Right lung (tissue), 2 donors: ENCODE measurements at regions not wholly inside any gene's neighbourhood (a gene's known extent, or its start where the extent isn't known, plus 50 kb on each side); places are given as distances from the start of the nearest gene placed in this dataset.
"Not testable (repeated sequence)": the region's sequence is repeated elsewhere in the genome, so short reads cannot be mapped to it uniquely, and the experiment has no call there.

ENCODE experiments used
- DNase-seq, 2 donors: peaks; one replicate each; pipeline ENCODE4 v3.0.0-alpha.2; 2013

DNA sequence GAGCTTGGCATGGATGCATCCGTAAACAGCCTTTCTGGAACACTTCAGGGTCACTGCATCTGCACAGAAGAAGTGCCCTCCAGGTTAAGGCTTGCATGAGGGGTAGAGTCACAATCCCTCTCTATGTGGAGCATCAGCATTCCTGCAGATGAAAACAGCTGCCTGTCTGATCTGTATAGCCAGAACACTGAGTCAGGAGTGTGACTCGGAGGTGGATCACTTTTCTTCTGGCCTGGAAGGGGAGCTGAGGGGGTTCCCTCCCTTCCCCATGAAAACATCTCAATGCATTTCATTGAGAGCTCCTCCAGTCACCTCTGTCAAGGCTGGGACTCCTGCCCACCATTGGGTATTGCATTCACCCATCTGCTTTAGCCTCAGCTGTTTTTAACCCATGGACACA, 72.5 kb upstream of the SERPINE2 start:
- no peak for DNase-seq

GRCh38 chr2:224110811-224111210, 71.7 kb upstream of the SERPINE2 start:
- DNase-seq, result no peak

- DNase-seq, result no peak
Observed at GRCh38 chr2:224109751-224110150, 70.7 kb upstream of the SERPINE2 start.

GRCh38 chr2:224106794-224107193, 67.7 kb upstream of the SERPINE2 start:
- no peak for DNase-seq

GRCh38 chr2:224104668-224105386, 65.7 kb upstream of the SERPINE2 start:
- no peak for DNase-seq

DNA sequence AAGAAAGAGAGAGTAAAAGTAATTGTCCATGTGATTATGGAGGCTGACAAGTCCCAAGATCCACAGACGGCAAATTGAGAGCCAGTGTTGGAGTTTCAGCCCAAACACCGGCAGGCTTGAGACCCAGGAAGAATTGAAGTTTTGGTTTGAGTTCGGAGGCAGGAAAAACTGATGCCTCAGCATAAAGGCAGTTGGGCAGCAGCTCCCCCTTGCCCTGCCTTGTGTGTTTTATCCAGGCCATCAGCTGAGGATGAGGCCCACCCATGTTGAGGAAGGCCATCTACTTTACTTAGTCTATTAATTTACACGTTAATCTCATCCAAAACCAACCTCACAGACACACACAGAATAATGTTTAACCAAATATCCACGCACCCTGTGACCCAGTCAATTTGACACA, 64.6 kb upstream of the SERPINE2 start:
- DNase-seq, result no peak

GRCh38 chr2:224102991-224103390, 63.9 kb upstream of the SERPINE2 start:
- DNase-seq, result peak in 1 of 2 donors; percentile 23

GRCh38 chr2:224101820-224102630, 62.9 kb upstream of the SERPINE2 start:
- no peak for DNase-seq

DNA sequence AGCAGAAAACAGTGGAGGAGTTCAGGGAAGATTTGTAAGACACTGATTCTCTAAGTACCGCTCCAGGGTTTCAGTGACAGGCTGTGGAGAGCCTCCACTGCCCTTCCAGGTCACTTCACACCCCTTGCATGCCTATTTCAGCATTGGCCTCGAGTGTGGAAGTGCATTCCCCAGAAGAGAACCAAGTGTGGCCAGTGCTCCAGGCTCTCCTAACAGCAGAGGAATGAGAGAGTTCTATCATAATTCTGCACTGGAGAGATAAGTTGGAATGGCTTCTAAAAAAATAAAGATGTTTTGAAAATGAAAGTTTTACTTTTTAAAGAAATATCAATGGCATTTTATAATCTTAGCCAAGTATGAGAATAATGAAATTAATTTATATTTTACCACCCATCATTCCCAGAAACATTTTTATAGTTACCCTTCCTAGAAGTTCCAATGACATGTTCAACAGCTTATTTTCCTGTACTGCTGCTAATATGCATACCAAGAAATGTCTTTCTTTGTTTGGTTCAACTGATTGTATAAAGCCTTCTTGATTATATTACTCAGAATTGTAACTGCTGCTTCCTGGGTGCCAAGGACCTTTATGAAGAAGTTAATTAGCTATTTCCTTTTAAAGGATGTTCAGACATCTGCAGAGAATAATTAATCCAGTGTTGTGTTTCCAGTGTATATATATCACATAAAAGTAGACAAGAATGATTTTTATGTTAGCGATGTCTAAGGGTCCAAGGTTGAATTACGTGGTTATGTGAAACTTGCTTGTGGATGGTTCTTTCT, 61.0 kb upstream of the SERPINE2 start:
- DNase-seq, result no peak

- DNase-seq, result peak; percentile 34 to 40
Observed at GRCh38 chr2:224098481-224099230, 59.6 kb upstream of the SERPINE2 start.

DNA sequence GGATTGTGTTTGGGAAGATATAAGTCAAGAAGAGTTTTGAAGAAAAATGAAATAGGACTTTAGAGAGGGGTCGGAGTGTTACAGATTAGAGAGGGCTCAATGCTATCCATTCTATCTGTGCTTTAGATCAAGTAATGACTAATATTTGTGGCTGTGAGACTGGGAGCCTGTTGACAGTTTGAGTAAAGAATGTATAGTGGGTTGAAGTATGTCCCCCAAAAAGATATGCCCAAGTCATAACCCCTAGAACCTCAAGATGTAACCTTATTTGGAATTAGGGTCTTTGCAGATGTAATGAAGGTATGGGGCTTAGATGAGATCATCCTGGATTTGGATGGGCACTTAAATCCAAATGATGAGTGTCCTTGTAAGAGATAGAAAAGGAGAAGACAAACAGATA, 55.3 kb upstream of the SERPINE2 start:
- no peak for DNase-seq

- DNase-seq, result not testable (repeated sequence)
Observed at GRCh38 chr2:224091671-224092070, 52.6 kb upstream of the SERPINE2 start.

DNA sequence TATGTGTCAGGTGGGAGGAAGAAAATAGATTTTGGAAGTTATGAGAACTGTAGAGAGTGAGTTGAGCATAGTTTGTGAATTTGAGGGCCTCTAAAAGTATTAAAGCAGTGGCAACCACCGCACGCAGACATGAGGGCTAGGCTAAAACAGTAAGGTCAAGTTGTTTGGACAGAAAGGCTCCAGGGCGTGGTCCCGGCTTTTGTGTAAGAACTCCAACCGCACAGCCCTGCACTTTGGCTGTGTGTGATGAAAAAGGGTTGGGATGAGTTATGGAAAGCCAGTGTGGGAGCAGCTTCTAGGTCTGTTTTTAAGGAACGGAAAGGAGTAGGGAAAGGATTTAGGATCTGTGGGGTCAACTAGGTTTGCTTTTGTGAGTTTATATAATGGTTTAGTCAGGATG, 50.5 kb upstream of the SERPINE2 start:
- DNase-seq, result not testable (repeated sequence)
